Lower leg skin (tissue), 3 donors: ENCODE measurements at regions not wholly inside any gene's neighbourhood (a gene's known extent, or its start where the extent isn't known, plus 50 kb on each side); places are given as distances from the start of the nearest gene placed in this dataset.

Experiments
- CTCF ChIP-seq, 3 donors: fragments of 450-650 bp; IDR thresholded peaks; one replicate each; pipeline ENCODE4 v1.5.1; 2016; ENCODE audit warnings: antibody characterized with exemption in 3 of 3, mild to moderate bottlenecking in 3 of 3, moderate library complexity in 2 of 3
- POLR2A ChIP-seq, 2 donors: fragments of 450-650 bp; IDR thresholded peaks; one replicate each; pipeline ENCODE4 v1.6.1; 2016 to 2017; ENCODE audit warnings: antibody characterized with exemption in 2 of 2, mild to moderate bottlenecking in 1 of 2, moderate library complexity in 1 of 2

DNA sequence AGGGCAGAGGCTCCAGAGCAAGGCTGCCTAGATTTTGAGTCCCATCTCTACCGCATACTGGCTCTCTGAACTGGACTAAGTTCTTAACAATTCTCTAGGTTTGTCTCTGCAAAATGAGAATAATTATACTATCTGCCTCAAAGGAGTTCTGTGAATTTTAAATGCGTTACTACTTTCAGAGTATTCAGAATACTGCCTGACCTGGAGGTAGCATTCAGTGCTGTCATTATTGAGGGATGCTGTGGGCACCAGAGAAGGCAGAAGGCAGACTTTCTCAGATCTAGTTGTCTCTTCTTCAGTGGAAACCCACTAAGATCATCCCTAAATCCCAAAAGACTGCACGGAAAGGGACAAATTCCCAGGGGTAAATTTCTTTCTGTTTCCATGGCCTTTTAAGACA lies 147.4 kb upstream of the RORA start:
- TF ChIP-seq POLR2A (IDR thresholded peaks at IDR 0.05) (no peak), CTCF (IDR thresholded peaks at IDR 0.05) (no peak)
